HG03442 (cell line): ENCODE measurements at regions not wholly inside any gene's neighbourhood (a gene's known extent, or its start where the extent isn't known, plus 50 kb on each side); places are given as distances from the start of the nearest gene placed in this dataset.
"Not testable (repeated sequence)": the region's sequence is repeated elsewhere in the genome, so short reads cannot be mapped to it uniquely, and the experiment has no call there.

Experiments
- ATAC-seq: cut with Tn5 transposase; IDR thresholded peaks from one replicate; pipeline ENCODE4 v1.9.1; 2021; ENCODE audit warnings: mild to moderate bottlenecking, moderate library complexity; ENCODE audit not compliant: unreplicated experiment

GRCh38 chr12:73460212-73460611, 1077.4 kb upstream of the ATXN7L3B start:
- no peak for ATAC-seq

GRCh38 chr12:73465106-73465505, 1072.5 kb upstream of the ATXN7L3B start:
- no peak for ATAC-seq

- no peak for ATAC-seq
These were observed 1051.4 kb upstream of the ATXN7L3B start for GRCh38 chr12:73486256-73486655.

GRCh38 chr12:73506611-73507010, 1031.0 kb upstream of the ATXN7L3B start:
- no peak for ATAC-seq

GRCh38 chr12:73514672-73515071, 1023.0 kb upstream of the ATXN7L3B start:
- ATAC-seq: no peak

GRCh38 chr12:73517859-73518258, 1019.8 kb upstream of the ATXN7L3B start:
- no peak for ATAC-seq

- no peak for ATAC-seq
These were observed 1008.4 kb upstream of the ATXN7L3B start for GRCh38 chr12:73529231-73529630.

GRCh38 chr12:73529954-73530353, 1007.7 kb upstream of the ATXN7L3B start:
- ATAC-seq: no peak

- ATAC-seq: no peak
These were observed 1005.9 kb upstream of the ATXN7L3B start for GRCh38 chr12:73531752-73532151.

GRCh38 chr12:73547421-73547820, 990.2 kb upstream of the ATXN7L3B start:
- ATAC-seq: no peak

GRCh38 chr12:73585136-73585535, 952.5 kb upstream of the ATXN7L3B start:
- no peak for ATAC-seq

- ATAC-seq: no peak
These were observed 948.4 kb upstream of the ATXN7L3B start for GRCh38 chr12:73589220-73589619.

GRCh38 chr12:73598626-73599025, 939.0 kb upstream of the ATXN7L3B start:
- ATAC-seq: no peak

GRCh38 chr12:73599268-73599667, 938.4 kb upstream of the ATXN7L3B start:
- ATAC-seq: no peak

- not testable (repeated sequence) for ATAC-seq
These were observed 931.7 kb upstream of the ATXN7L3B start for GRCh38 chr12:73605925-73606324.

GRCh38 chr12:73612551-73612950, 925.1 kb upstream of the ATXN7L3B start:
- no peak for ATAC-seq

GRCh38 chr12:73623421-73623820, 914.2 kb upstream of the ATXN7L3B start:
- no peak for ATAC-seq

- ATAC-seq: no peak
These were observed 912.4 kb upstream of the ATXN7L3B start for GRCh38 chr12:73625226-73625625.

GRCh38 chr12:73629171-73629570, 908.5 kb upstream of the ATXN7L3B start:
- ATAC-seq: no peak

GRCh38 chr12:73629893-73630831, 907.5 kb upstream of the ATXN7L3B start:
- no peak for ATAC-seq

GRCh38 chr12:73632191-73632590, 905.4 kb upstream of the ATXN7L3B start:
- ATAC-seq: no peak

GRCh38 chr12:73632661-73633060, 905.0 kb upstream of the ATXN7L3B start:
- no peak for ATAC-seq

- not testable (repeated sequence) for ATAC-seq
These were observed 898.2 kb upstream of the ATXN7L3B start for GRCh38 chr12:73639397-73639796.
